GM21529 (cell line): ENCODE measurements at regions not wholly inside any gene's neighbourhood (a gene's known extent, or its start where the extent isn't known, plus 50 kb on each side); places are given as distances from the start of the nearest gene placed in this dataset.
"Not testable (repeated sequence)": the region's sequence is repeated elsewhere in the genome, so short reads cannot be mapped to it uniquely, and the experiment has no call there.

Source experiments
- ATAC-seq: cut with Tn5 transposase; IDR thresholded peaks from one replicate; pipeline ENCODE4 v1.9.1; 2021; ENCODE audit not compliant: unreplicated experiment

- ATAC-seq = not testable (repeated sequence)
Observed at GRCh38 chr9:29270400-29270799, 1697.1 kb upstream of the C9orf72 start.

- ATAC-seq = no peak
Observed at GRCh38 chr9:29282121-29282520, 1708.8 kb upstream of the C9orf72 start.

GRCh38 chr9:29285818-29286217, 1712.5 kb upstream of the C9orf72 start:
- no peak for ATAC-seq

GRCh38 chr9:29289365-29289764, 1716.1 kb upstream of the C9orf72 start:
- ATAC-seq = no peak

- ATAC-seq = no peak
Observed at GRCh38 chr9:29290516-29290915, 1717.2 kb upstream of the C9orf72 start.

- ATAC-seq = no peak
Observed at GRCh38 chr9:29297592-29297991, 1724.3 kb upstream of the C9orf72 start.

- no peak for ATAC-seq
Observed at GRCh38 chr9:29311221-29311620, 1737.9 kb upstream of the C9orf72 start.

GRCh38 chr9:29312327-29312726, 1739.0 kb upstream of the C9orf72 start:
- no peak for ATAC-seq

- ATAC-seq = no peak
Observed at GRCh38 chr9:29319736-29320513, 1746.6 kb upstream of the C9orf72 start.

GRCh38 chr9:29322240-29322639, 1749.0 kb upstream of the C9orf72 start:
- ATAC-seq = no peak

- ATAC-seq = no peak
Observed at GRCh38 chr9:29325894-29326293, 1752.6 kb upstream of the C9orf72 start.

GRCh38 chr9:29332789-29333188, 1759.5 kb upstream of the C9orf72 start:
- no peak for ATAC-seq

- ATAC-seq = no peak
Observed at GRCh38 chr9:29336281-29336680, 1763.0 kb upstream of the C9orf72 start.

- ATAC-seq = no peak
Observed at GRCh38 chr9:29339387-29339786, 1766.1 kb upstream of the C9orf72 start.

GRCh38 chr9:29348999-29349398, 1775.7 kb upstream of the C9orf72 start:
- ATAC-seq = no peak

GRCh38 chr9:29389421-29389820, 1816.1 kb upstream of the C9orf72 start:
- no peak for ATAC-seq

GRCh38 chr9:29390859-29391258, 1817.6 kb upstream of the C9orf72 start:
- ATAC-seq = no peak

GRCh38 chr9:29393064-29393463, 1819.8 kb upstream of the C9orf72 start:
- no peak for ATAC-seq

GRCh38 chr9:29394855-29395254, 1821.6 kb upstream of the C9orf72 start:
- no peak for ATAC-seq

GRCh38 chr9:29397148-29397547, 1823.9 kb upstream of the C9orf72 start:
- ATAC-seq = no peak

- no peak for ATAC-seq
Observed at GRCh38 chr9:29416204-29416603, 1842.9 kb upstream of the C9orf72 start.

- no peak for ATAC-seq
Observed at GRCh38 chr9:29422438-29422837, 1849.2 kb upstream of the C9orf72 start.

GRCh38 chr9:29432191-29432590, 1858.9 kb upstream of the C9orf72 start:
- ATAC-seq = no peak
